Ovary (tissue), 7 donors: ENCODE measurements at regions not wholly inside any gene's neighbourhood (a gene's known extent, or its start where the extent isn't known, plus 50 kb on each side); places are given as distances from the start of the nearest gene placed in this dataset.

ENCODE experiments used
- DNase-seq, 5 donors: peaks; one replicate each; pipeline ENCODE4 v3.0.0-alpha.2; 2019 to 2020
- H3K27ac ChIP-seq, 2 donors: fragments of 200-600 bp; one replicate each; pipeline versions ENCODE4 v1.5.1 to v1.8.0; 2019 to 2022
- H3K27me3 ChIP-seq: fragments of 200-600 bp; one replicate; pipeline ENCODE4 v1.8.0; 2022
- H3K36me3 ChIP-seq: fragments of 200-600 bp; sonication (generic); one replicate; pipeline ENCODE4 v1.5.1; 2019
- H3K4me1 ChIP-seq: one replicate; pipeline ENCODE4 v1.8.1; 2013; ENCODE audit warnings: mild to moderate bottlenecking, moderate library complexity; ENCODE audit not compliant: insufficient read depth
- H3K4me3 ChIP-seq: fragments of 200-600 bp; sonication (generic); one replicate; pipeline ENCODE4 v1.5.1; 2017
- H3K9me3 ChIP-seq, 2 donors: fragments of 200-600 bp in 1 of 2; sonication (generic) in 1 of 2; one replicate each; pipeline versions ENCODE4 v1.5.1 to v1.8.1; 2013 to 2019; ENCODE audit warnings: mild to moderate bottlenecking in 1 of 2, moderate library complexity in 1 of 2
- EP300 ChIP-seq: sonication (generic); formaldehyde crosslinking; IDR thresholded peaks from one replicate; pipeline ENCODE4 v1.6.1; 2017; ENCODE audit warnings: antibody characterized with exemption
- POLR2A ChIP-seq: fragments of 450-650 bp; IDR thresholded peaks from one replicate; pipeline ENCODE4 v1.6.1; 2017; ENCODE audit warnings: antibody characterized with exemption, mild to moderate bottlenecking, moderate library complexity
- WGBS, 3 donors: extraction: QIAGEN DNeasy Blood & Tissue Kit in 1 of 3; methylation state at CpG; one replicate each; pipeline versions ENCODE4 v1.1.5 to v1.1.7; 2013 to 2017; 5-methylcytosine and 5-hydroxymethylcytosine counted together
- intact Hi-C, 4 donors: fragments of 100-400 bp; cut with DNase I; formaldehyde crosslinking; loops; one replicate each; pipeline versions ENCODE4 v1.11.0 to v1.15.1; 2022 to 2023
- TF ChIP-seq, protein P1 (sequence below), 3 donors: fragments of 450-650 bp in 2 of 3; fragments of 200-600 bp in 1 of 3; IDR thresholded peaks; one replicate each; pipeline versions ENCODE4 v1.5.1 to v1.8.0; 2016 to 2022; ENCODE audit warnings: antibody characterized with exemption in 3 of 3, mild to moderate bottlenecking in 1 of 3
- donor health status: DM: no; HTN: no; CAD: no; lungs with moderate emphysema.
- donor health status: DM: no; HTN: no; CAD: no.
- donor health status: Bipolar disorder and iron deficiency.
- donor health status: DM: no; HTN: no; CAD: no.
- donor health status: DM: yes; HTN: yes; CAD: no.

DNA sequence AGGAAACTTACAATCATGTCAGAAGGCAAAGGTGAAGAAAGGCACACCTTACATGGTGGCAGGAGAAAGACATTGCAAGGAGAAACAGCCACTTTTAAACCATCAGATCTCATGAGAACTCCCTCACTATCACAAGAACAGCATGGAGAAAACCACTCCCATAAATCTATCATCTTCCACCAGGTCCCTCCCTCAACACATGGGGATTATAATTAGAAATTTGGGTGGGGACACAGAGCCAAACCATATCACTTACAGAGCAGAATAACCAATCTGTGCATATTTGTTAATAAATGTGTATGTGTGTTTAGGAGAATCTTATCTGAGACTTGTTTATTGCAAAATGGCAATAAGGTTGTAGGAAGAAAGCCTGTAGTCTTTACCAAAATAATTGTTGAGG is 205.2 kb upstream of the ANO3 start:
- Histone ChIP-seq H3K4me1 (no peaks in the 10 kb centered on the region), H3K27ac (no peak overlapping the region), H3K9me3 (no peaks in the 10 kb centered on the region), H3K27me3 (no peaks in the 10 kb centered on the region), H3K36me3 (no peaks in the 10 kb centered on the region), H3K4me3 (no peak overlapping the region)
- DNase-seq = no peak
- intact Hi-C loops = no loop called here
- TF ChIP-seq, protein P1, sequence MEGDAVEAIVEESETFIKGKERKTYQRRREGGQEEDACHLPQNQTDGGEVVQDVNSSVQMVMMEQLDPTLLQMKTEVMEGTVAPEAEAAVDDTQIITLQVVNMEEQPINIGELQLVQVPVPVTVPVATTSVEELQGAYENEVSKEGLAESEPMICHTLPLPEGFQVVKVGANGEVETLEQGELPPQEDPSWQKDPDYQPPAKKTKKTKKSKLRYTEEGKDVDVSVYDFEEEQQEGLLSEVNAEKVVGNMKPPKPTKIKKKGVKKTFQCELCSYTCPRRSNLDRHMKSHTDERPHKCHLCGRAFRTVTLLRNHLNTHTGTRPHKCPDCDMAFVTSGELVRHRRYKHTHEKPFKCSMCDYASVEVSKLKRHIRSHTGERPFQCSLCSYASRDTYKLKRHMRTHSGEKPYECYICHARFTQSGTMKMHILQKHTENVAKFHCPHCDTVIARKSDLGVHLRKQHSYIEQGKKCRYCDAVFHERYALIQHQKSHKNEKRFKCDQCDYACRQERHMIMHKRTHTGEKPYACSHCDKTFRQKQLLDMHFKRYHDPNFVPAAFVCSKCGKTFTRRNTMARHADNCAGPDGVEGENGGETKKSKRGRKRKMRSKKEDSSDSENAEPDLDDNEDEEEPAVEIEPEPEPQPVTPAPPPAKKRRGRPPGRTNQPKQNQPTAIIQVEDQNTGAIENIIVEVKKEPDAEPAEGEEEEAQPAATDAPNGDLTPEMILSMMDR (IDR thresholded peaks at IDR 0.05) = no peak
- TF ChIP-seq EP300 = no peak
- no peak for TF ChIP-seq POLR2A

DNA sequence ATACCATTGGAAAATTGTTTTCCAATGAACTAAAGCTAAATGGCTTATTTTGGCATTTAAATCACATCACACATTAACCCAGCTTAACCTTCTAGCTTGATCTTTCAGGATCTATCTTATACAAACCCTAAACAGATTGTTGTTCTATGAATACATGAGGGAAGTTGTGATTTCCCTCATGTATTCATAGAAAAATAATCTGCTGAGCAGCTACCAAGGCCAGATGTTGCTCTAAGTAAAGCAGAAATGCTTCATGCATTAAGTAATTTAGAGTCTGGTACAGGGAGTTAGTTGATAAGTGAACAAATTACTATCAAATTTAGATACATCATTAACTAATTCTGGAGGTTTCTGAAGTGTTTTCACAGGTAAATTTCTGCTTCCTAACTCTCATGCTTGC is 204.6 kb upstream of the ANO3 start:
- Histone ChIP-seq H3K27me3 (no peaks in the 10 kb centered on the region), H3K4me1 (no peaks in the 10 kb centered on the region), H3K36me3 (no peaks in the 10 kb centered on the region), H3K9me3 (no peaks in the 10 kb centered on the region), H3K4me3 (no peak overlapping the region), H3K27ac (no peak overlapping the region)
- no peak for TF ChIP-seq POLR2A
- TF ChIP-seq, protein P1 (IDR thresholded peaks at IDR 0.05) = no peak
- TF ChIP-seq EP300 = no peak
- no peak for DNase-seq
- intact Hi-C loops = no loop called here

DNA sequence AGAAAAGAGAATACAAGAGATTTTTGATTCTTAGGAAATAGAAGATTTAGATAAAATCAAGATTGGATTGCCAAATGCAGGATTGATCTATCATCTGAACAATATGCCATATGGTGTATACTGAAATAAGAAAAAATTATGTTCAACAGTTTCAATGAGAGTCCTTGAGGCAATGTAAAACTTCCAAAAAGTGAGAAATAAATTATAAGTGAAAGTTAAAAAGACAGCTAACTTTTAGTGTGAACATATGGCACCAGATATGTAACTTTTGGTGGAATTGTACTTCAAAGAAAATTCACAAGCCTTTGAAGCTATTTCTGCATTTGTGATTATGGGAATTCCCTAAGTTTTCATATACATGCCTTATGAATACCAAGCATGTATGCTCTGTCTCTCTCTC is 200.5 kb upstream of the ANO3 start:
- no peak overlapping the region for H3K4me3 ChIP-seq
- no peaks in the 10 kb centered on the region for H3K9me3 ChIP-seq
- no peak for DNase-seq
- no peak overlapping the region for H3K27ac ChIP-seq
- H3K36me3 ChIP-seq = no peaks in the 10 kb centered on the region
- intact Hi-C loops = no loop called here
- H3K4me1 ChIP-seq = no peaks in the 10 kb centered on the region
- TF ChIP-seq, protein P1 (IDR thresholded peaks at IDR 0.05) = no peak
- no peak for TF ChIP-seq EP300
- no peaks in the 10 kb centered on the region for H3K27me3 ChIP-seq

DNA sequence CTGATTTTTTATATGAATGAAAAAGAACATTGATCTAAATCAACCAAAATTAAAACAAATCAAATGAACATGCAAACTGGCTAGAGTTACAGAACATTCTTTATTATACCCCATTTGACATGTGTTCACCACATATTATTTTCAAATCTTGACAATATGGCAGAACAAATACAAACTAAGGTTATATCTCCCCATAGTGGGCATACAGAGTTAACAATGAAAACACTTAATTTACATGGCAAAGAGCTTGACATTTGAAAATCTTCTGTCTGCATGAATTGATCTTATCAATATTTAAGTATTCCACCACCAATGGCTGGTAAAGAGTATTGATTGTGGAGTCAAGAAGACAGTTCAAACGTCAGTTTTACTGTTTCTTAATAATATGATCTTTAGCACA is 197.9 kb upstream of the ANO3 start:
- intact Hi-C loops = no loop called here
- Histone ChIP-seq H3K27ac (no peak overlapping the region), H3K27me3 (no peaks in the 10 kb centered on the region), H3K4me1 (no peaks in the 10 kb centered on the region), H3K9me3 (no peaks in the 10 kb centered on the region), H3K4me3 (no peak overlapping the region), H3K36me3 (no peaks in the 10 kb centered on the region)
- DNase-seq = no peak
- TF ChIP-seq POLR2A (no peak), EP300 (no peak)
- TF ChIP-seq, protein P1 (IDR thresholded peaks at IDR 0.05) = no peak
- WGBS, 3 donors = 85 to 90% (median 87%) methylated on average over 1 of the region's 1 CpG
